ENCODE measurements at regions not wholly inside any gene's neighbourhood (a gene's known extent, or its start where the extent isn't known, plus 50 kb on each side); places are given as distances from the start of the nearest gene placed in this dataset.
"Not testable (repeated sequence)": the region's sequence is repeated elsewhere in the genome, so short reads cannot be mapped to it uniquely, and the experiment has no call there.

DNA sequence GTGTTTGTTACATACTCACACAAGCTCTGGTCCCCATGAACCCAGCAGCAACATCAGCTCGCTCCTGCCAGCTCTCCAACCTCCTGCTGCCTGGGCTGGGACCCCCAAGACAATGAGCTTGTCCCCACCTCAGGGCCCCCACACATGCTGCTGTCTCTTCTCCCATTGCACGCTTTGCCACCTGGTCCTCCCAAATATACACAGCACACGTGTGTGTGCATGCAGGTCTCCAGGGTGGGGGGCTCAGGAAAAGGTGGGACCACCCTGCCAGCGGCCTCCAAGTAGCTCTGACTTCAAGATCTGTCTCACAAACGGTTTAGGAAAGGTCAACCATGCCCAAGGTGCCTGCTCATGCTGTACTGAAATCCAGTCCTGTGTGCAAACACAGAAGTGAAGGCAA lies 68.1 kb upstream of the CCND1 start:
- no peak for DNase-seq

DNA sequence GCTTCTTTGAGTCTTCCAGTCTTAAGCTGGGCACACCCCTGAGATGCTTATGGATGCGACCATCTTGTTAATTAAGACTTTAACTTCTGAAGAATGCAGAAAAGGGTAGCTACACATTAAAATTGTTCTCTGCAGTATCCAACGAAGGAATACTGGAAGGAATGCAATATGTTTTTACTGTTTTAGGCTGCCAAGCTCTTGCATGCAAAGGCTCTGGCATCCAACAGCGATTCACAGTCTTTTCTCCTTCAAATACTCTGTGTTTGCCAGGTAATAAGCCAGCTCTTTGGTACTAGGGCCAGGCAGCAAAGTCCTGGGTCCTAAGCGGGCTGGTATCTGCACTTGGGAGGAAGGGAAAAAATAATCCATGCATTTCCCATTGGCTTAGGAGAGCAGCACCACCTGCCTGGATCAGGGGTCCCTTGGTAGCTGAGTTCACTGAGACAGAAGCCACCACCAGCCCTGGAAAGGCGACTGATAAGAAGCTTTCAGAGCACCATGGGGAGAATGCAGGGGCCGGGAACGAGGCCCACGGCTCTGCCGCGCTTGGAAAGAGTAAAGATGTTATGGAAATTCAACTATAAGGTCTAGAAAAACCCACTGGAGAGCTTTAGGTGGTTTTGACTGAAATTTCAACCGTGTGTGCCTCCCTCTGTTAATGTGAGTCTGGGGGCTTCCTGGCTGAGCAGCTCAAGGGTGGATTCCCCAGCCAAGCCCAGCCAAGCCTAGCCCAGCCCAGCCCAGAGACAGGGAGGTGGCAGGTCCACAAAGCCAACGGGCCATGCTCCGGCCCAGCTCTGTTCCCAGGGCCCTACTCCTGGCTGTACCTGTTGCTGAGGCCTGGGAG lies 67.0 kb upstream of the CCND1 start:
- DNase-seq: no peak

DNA sequence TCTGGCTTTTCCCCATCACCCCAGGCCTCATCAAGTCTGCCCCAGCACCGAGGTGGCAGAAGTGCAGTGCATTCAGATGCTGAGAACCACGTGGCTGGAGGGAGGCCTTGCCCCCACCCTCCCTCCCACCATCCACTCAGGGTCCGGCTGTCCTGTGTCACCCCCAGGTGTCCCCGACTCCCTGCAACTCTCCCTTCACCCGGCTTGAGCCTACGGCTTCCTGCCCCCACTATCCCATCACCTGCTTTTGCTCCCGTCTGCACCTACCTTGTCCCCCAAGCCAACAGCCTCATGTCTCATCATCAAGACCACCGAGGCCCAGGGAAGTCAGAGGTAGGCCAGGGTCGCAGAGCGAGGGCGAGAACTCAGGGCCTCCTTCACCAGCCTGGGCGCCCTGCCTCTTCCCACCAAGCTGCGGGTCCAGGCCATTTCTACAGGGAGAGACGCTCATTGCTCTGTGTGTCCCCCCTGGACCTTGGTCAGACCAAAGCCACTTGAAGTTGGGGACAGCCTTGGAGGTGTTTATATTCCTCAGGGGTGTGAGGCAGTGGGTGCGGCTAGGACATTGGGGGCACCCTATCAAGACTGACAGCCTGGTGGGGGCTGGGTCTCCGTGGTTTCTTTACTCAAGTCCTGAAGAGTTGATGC lies 66.2 kb upstream of the CCND1 start:
- DNase-seq: no peak

DNA sequence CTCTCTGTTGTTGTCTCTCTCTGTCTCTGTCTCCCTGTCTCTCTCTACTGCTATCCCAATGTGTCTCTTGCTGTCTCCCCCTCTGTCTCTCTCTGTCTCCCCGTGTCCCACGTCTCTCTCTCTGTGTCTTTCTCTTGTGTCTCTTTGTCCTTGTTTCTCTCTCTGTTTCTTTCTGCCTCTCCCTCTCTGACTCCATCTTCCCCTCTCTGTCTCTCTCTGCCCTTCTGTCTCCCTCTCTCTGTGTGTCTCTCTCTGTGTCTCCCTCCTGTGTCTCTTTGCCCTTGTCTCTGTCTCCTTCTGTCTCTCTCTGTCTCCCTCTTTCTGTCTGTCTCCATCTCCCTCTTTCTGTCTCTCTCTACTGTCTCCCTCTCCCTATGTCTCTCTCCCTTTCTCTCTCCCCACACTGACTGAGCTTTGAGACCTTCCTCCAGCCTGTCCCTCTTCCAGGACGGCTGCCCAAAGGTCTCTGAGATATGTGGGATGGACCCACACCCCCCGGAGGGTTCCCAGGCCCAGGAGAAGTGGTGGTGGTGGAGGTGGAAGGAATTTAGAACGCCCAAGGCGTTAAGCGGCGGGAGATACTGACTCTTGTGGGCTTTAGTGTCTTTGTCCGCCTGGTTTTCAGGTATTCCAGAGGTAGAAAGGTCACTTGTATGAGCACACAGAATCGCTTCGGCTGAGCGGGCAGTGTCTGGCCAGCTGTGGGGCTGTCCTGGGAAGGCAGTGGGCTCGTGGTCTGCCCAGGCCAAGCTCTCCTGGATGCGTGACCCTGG lies 65.5 kb upstream of the CCND1 start:
- DNase-seq: no peak

DNA sequence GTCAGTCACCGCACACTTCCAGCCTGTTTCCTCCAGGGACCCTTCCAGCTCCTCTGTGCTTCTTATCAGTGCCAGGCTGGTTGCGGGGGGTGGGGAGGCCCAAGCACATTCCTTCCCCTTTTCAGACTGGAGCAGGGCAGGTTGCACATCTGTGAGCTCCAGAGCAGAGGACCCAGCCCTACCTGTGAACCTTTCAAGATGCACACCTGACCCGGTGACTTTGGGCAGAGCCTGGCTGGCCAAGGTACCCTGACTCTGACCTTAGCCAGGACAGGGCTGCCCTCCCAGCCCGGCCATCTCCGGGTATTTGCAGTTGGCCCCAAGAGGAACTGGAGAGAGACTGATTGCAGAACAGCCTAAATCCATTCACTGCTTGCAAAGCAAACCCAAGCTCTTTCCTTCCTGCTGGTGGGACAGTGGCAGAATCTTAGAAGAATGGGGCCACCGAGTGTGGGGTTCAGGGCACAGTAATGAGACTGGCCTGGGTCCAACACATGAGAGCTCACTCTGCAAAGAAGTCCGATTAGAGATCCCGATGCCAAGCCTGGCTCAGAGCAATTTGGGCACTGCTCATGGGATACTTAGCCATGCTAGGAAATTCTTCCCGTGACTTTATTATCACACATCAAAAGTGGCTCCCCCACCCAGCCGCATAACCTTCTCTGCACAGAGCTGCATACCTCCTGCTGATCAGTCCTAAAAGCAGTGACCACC lies 64.7 kb upstream of the CCND1 start:
- no peak for DNase-seq

DNA sequence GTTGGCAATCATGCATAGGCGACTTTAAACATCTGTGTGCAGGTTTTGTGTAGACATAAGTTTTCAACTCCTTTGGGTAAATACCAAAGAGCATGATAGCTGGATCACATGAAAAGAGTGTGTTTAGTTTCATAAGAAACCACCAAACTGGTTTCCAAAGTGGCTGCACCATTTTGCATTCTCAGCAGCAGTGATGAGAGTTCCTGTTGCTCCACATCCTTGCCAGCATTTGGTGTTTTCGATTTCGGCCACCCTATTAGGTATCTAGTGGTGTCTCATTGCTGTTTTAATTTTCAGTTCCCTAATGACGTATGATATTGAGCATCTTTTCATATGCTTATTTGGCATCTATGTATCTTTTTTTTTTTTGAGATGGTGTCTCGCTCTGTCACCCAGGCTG lies 62.8 kb upstream of the CCND1 start:
- no peak for DNase-seq

DNA sequence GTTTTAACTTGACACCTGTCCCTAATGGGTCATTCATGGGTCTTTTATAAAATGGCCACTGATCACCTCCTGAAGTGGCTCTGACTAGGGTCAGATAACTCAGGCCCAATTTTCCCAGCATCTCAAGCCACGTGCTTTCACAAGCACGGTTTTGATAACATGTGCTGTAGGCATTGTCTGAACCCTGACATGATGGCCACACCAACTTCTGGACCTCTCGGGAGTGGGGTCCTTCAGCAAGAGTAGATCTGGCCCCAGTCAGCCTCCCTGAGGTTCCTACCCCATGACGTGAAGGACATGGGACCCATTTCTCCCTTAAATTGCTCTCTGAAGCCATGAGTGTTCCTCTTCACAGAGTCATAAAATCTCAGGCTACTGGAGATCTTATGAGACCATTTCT lies 60.4 kb upstream of the CCND1 start:
- DNase-seq: no peak

DNA sequence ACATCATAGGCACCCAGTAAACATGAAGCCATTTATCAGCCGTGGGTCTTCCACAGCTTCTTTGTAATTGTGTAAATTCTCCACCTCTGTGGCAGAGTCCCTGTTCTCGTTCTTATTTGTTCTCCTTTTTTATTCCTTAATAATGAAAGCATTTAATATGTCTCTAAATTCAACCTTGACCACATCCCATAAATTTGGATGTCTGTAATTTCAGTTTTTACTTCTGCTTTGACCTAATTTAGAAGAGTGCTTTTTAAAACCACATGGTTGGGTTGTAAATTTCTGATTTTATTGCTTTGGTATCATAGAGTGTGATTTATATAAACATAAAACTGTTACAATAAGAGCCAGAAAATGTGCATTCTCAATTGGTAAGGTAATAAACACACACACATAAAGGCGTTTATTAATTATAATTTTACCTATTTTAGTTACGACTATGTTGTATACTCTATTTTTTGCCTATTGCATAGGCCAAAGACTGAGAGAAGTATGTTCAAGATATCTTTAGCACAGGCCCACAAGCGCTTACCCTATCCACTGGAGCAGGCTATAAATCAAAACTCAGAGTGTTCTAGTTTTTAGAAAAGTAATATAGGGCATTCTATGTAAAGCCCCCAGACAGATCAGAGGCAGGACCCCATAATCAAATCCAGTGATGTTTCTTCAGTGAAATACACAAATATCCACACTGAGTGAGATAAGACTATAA lies 58.0 kb upstream of the CCND1 start:
- DNase-seq: no peak

DNA sequence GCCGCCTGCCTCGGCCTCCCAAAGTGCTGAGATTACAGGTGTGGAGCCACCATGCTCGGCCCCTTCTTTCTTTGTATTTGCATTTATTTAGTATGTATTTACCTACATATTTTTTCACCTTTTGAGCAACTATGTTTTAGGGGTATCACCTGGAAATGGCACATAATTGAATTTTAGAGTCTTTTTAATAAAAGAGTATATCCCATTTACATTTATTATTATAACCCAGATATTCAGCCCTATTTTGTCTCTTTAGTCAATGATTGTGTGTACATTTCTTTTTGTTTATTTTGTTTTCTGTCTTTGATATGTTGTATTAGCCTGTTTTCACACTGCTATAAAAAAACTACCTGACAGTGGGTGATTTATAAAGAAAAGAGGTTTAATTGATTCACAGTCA lies 56.8 kb upstream of the CCND1 start:
- DNase-seq: no peak

DNA sequence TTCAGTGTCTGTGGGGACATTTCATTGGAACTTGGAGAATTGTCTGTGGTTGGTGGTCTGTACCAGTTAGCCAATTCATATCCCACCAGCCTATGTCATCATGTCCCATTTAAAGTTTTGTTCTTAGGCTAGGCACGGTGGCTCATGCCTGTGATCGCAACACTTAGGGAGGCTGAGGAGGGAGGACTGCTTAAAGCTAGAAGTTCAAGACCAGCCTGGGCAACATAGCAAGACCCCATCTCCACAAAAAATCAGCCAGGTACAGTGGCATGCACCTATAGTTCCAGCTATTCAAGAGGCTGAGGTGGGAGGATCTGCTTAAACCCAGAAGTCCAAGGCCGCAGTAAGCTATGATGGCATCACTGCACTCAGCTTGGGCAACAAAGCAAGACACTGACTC lies 55.6 kb upstream of the CCND1 start:
- DNase-seq: no peak

DNA sequence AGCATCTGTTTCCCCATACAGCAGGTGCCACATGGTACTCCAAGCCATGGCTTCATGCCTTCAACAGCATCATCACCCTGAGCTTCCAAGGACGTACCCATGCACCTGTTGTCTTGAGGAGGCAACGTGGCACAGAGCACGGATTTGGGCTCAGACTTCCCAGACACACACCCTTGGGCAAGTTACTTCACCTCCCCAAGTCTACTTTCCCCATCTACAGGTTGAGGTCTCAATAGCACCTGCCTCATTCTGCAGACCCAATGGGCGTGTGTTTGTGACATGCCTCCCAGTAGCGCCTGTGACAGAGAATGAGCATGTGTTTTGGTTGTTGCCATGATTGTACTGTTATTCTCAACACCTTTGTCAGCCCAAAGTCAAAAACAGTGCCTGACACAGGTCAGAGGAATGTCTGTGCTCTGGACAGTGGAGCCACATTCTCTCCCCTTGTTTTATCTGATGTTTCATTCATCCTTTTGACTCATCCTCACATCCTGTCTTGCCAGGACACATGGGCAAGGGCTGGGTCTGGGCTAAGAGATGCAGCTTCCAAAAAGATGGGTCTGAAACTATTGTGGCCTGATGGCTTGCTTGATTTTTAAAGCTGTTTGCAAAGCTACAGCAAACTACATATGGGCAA lies 53.4 kb upstream of the CCND1 start:
- no peak for DNase-seq

DNA sequence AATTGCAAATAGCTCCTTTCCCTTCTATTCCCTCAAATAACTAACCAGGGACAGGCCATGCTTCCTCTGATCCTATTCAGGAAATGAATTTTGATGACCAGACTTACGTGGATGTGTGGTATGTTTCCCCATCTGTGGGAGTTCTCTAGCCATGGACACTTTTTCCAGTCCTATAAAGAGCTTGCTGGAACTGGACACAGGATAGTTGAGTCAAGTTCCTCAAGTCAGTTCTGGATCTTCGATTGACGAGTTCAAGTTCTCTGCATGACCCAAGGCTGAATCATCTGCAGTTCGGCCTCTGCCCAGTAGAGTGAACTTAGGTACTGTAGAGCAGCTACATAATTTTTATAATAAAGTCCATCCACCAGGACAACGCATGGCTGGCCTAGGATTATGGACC lies 52.7 kb upstream of the CCND1 start:
- DNase-seq: no peak

DNA sequence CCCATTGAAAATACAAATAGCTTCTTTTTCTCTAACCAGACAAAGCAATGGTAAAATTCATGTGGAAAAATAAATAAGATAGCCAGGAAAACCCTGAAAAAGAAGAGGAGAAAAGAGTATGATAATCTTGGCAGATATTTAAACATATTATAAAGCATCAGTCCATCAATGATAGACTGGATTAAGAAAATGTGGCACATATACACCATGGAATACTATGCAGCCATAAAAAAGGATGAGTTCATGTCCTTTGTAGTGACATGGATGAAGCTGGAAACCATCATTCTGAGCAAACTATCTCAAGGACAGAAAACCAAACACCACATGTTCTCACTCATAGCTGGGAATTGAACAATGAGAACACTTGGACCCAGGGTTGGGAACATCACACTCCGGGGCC lies 50.9 kb upstream of the CCND1 start:
- DNase-seq: not testable (repeated sequence)
